ENCODE measurements at regions not wholly inside any gene's neighbourhood (a gene's known extent, or its start where the extent isn't known, plus 50 kb on each side); places are given as distances from the start of the nearest gene placed in this dataset.

DNA sequence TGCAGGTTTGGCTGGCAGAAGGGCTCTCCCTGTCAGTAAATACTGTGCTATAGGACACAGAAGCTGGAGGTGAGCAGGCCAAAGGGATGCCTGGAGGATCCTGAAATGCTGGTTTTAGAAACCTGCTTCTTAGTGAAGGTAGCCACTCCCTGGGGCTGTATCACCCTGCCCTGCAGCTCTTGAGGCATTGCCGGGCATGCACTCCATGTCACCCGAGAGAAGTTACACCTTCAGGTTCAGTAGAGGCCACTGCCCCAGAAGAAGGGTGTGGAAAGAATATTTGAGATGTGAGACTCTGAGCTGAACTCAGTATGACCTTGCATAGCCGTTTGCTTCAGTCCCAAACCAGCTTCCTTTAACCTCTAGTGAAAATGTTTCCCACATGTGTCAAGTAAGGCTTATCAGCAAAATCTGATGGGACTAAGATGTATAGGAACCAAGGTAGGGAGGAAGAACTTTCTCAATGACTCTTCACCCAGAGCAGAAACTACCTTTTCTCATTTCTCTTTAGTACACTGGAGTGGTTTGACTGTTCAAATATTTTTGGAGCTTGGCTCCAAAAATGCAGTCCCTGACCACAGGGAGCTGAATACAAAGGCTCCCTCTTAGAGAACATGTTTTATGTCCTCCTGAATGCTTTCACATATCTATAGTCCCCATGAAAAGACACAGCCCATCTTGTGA is 164.5 kb upstream of the DYRK2 start:
- H3K4me2 ChIP-seq (ENCODE audit: low read depth, low read length), result no peak overlapping the region
- no peak overlapping the region for H3K14ac ChIP-seq (replicated peaks; ENCODE audit: low read depth, low read length)
- ChIA-PET POLR2A (ENCODE audit: unreplicated experiment) (no interaction called here), CTCF (interaction anchor here (0.6 kb wide), 1 partner anchor 106 kb away, joined by 5 read pairs; no protein-coding TSS in a partner anchor)
- H3K9me3 ChIP-seq (ENCODE audit: control insufficient read depth, insufficient read depth, low read length), result 0 out of 2 replicates have a peak, but pooled peaks cover 4% of the 10 kb centered on the region
- no peak overlapping the region for H3K56ac ChIP-seq (ENCODE audit: extremely low read depth, insufficient read depth, low read length)
- dilution Hi-C loops (cut with HindIII; ENCODE audit: low sequenced_read_pairs, unreplicated experiment) (no loop called here), intact Hi-C loops (cut with micrococcal nuclease) (no loop called here), in situ Hi-C loops (cut with MboI; ENCODE audit: low sequenced_read_pairs) (no loop called here)
- no CpG with 5 or more reads among the region's 3 CpGs for WGBS, 2 experiments (ENCODE audit: extremely low coverage in 2 of 2, insufficient read length in 1 of 2)
- H3K27ac ChIP-seq (ENCODE audit: insufficient read depth, low read length), result no peak overlapping the region
- H3K4me1 ChIP-seq (ENCODE audit: control insufficient read depth, insufficient read depth, low read length), result peaks cover 6% of the 10 kb centered on the region; the same call in 1 of the 2 replicates
- no peaks in the 10 kb centered on the region for H3K36me3 ChIP-seq (ENCODE audit: control insufficient read depth, insufficient read depth, low read length)
- no peak overlapping the region for H4K5ac ChIP-seq (ENCODE audit: low read depth, low read length)
- no peak overlapping the region for H2BK15ac ChIP-seq (ENCODE audit: low read depth, low read length)
- no peaks in the 10 kb centered on the region for H4K20me1 ChIP-seq (ENCODE audit: insufficient read depth, low read length)
- H3K18ac ChIP-seq (ENCODE audit: low read depth, low read length), result no peak overlapping the region
- H2BK20ac ChIP-seq (ENCODE audit: low read depth, low read length), result no peak overlapping the region
- TF ChIP-seq BHLHE40 (IDR thresholded peaks at IDR 0.05; ENCODE audit: low read depth, low read length), result no peak
- TF ChIP-seq RAD21 (IDR thresholded peaks at IDR 0.05; ENCODE audit: low read length), result no peak
- TF ChIP-seq RFX5 (IDR thresholded peaks at IDR 0.05; ENCODE audit: low read depth, low read length), result no peak
- no peak overlapping the region for H3K23ac ChIP-seq (ENCODE audit: low read depth, low read length)
- H3K9ac ChIP-seq (ENCODE audit: low read depth, low read length), result no peak overlapping the region
- H4K91ac ChIP-seq (ENCODE audit: insufficient read depth, low read depth, low read length), result no peak overlapping the region
- H2BK120ac ChIP-seq (ENCODE audit: low read depth, low read length), result no peak overlapping the region
- no peak for ATAC-seq (ENCODE audit: low read depth)
- H2AK9ac ChIP-seq (replicated peaks; ENCODE audit: low read depth, low read length, poor library complexity), result no peak overlapping the region
- no TSS peak for BruUV-seq (replicated peaks)
- no peak overlapping the region for H4K8ac ChIP-seq (ENCODE audit: low read depth in 2 of 2, low read length in 2 of 2)
- H2AFZ ChIP-seq (replicated peaks; ENCODE audit: low read length, poor library complexity), result no peak overlapping the region
- DNase-seq, result no peak
- no peak overlapping the region for H2BK5ac ChIP-seq (ENCODE audit: low read depth, low read length, poor library complexity, severe bottlenecking)
- no peak overlapping the region for H3K4me3 ChIP-seq (ENCODE audit: insufficient read depth, low read depth, low read length)
- peaks cover 2% of the 10 kb centered on the region; the same call in 1 of the 2 replicates for H3K27me3 ChIP-seq (ENCODE audit: control insufficient read depth, insufficient read depth, low read length)
- no peak overlapping the region for H2AK5ac ChIP-seq (ENCODE audit: low read depth, low read length)
- H3K79me1 ChIP-seq (ENCODE audit: low read depth in 1 of 2, low read length in 2 of 2), result no peaks in the 10 kb centered on the region
- H3K9me1 ChIP-seq (ENCODE audit: insufficient read depth, low read length), result no peaks in the 10 kb centered on the region; the same call in 1 of the 2 replicates
- no peak overlapping the region for H3K4ac ChIP-seq (ENCODE audit: low read depth, low read length)
